ENCODE measurements at regions not wholly inside any gene's neighbourhood (a gene's known extent, or its start where the extent isn't known, plus 50 kb on each side); places are given as distances from the start of the nearest gene placed in this dataset.

DNA sequence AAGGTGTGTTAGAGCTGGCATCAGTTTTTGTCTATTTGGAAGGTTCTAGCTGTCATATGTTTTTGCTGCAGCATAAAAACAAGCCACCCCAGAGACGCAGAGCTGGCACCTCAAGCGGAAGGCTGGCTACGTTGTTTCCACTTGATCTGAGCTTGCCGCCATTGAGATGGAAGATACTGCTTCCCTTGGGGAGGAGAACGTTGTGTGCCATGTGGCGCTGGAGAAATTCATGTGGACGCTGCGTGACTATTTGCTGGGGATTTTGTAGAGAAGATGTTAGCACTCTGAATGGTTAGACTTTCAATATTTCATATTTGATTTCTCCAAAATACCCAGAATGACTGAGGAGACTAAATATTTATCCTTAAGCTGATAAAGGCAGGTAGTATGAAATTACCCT lies 216.2 kb upstream of the ST6GAL2 start:
- no peak overlapping the region for H3K27ac ChIP-seq (ENCODE audit: low read depth, low read length)
- no peaks in the 10 kb centered on the region for H3K4me1 ChIP-seq (ENCODE audit: control insufficient read depth, insufficient read depth, low read length)
- no peaks in the 10 kb centered on the region for H3K27me3 ChIP-seq (ENCODE audit: control insufficient read depth, insufficient read depth, low read length)
- H3K36me3 ChIP-seq (ENCODE audit: control insufficient read depth, insufficient read depth, low read length) = no peaks in the 10 kb centered on the region
- H3K4me3 ChIP-seq (ENCODE audit: low read depth, low read length) = no peak overlapping the region
- no peak overlapping the region for H3K9ac ChIP-seq (ENCODE audit: low read length)
- no peaks in the 10 kb centered on the region for H3K9me3 ChIP-seq (ENCODE audit: control insufficient read depth, insufficient read depth, low read depth, low read length)

DNA sequence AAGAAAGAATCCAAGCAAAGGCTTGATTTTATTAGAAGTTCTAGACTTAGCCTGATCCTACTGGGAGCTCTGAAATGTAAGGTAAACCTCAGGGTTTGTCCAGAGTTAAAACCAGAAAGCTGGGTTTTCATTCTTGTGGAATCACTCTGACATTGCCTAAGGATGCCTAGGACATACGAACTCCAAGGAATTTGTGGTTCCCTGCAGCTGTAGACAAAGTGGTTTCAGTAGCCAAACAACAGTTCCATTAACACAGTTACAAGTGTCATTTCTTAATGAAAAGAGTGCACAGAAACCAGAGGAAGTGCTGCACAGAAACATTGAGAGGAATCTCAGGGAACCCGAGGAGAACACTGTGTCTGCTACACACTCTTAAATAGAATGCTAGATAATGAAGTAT lies 221.4 kb upstream of the ST6GAL2 start:
- Histone ChIP-seq H3K4me1 (ENCODE audit: control insufficient read depth, insufficient read depth, low read length) (no peaks in the 10 kb centered on the region), H3K36me3 (ENCODE audit: control insufficient read depth, insufficient read depth, low read length) (no peaks in the 10 kb centered on the region), H3K4me3 (ENCODE audit: low read depth, low read length) (no peak overlapping the region), H3K9me3 (ENCODE audit: control insufficient read depth, insufficient read depth, low read depth, low read length) (no peaks in the 10 kb centered on the region), H3K27me3 (ENCODE audit: control insufficient read depth, insufficient read depth, low read length) (no peaks in the 10 kb centered on the region; the same call in 1 of the 2 replicates), H3K9ac (ENCODE audit: low read length) (no peak overlapping the region), H3K27ac (ENCODE audit: low read depth, low read length) (no peak overlapping the region)

DNA sequence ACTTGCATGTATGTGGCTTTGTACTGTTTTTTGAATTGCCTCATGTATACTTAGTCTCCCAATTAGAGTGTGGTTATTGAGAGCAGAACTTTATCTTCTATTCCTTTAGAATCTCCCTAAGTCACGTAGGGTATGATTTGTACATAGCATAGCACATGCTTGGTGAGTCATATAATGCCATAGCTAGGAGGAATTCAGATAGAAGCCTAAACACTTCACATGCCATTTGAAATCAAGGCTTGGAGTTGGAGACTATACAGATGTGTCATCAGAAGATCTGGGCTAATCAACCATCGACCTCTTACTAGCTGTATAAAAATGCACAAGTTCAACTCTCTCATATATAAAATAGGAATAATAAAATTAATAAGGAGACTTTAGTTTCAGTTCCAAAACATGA lies 222.6 kb upstream of the ST6GAL2 start:
- no peak overlapping the region for H3K9ac ChIP-seq (ENCODE audit: low read length)
- no peaks in the 10 kb centered on the region; the same call in 1 of the 2 replicates for H3K27me3 ChIP-seq (ENCODE audit: control insufficient read depth, insufficient read depth, low read length)
- H3K9me3 ChIP-seq (ENCODE audit: control insufficient read depth, insufficient read depth, low read depth, low read length) = no peaks in the 10 kb centered on the region
- no peaks in the 10 kb centered on the region for H3K36me3 ChIP-seq (ENCODE audit: control insufficient read depth, insufficient read depth, low read length)
- H3K4me1 ChIP-seq (ENCODE audit: control insufficient read depth, insufficient read depth, low read length) = no peaks in the 10 kb centered on the region
- no peak overlapping the region for H3K27ac ChIP-seq (ENCODE audit: low read depth, low read length)
- H3K4me3 ChIP-seq (ENCODE audit: low read depth, low read length) = no peak overlapping the region

DNA sequence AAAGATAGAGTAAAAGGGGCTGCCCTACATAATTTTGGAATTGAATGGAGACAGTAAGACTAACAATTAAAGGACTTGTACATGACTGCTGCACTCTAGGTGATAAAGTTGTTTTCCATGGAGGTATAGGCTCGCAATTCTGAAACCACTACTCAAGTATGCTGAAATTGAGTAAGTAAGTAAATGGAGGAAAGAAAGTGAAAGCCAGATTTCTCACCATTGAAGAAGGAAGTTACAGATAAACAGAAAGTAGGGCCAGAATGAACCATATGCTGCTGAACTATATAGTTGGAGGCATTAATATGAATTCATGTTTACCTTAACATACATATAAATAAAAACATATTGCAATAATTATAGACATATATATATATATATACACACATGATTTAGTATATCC lies 225.7 kb upstream of the ST6GAL2 start:
- no peaks in the 10 kb centered on the region for H3K4me1 ChIP-seq (ENCODE audit: control insufficient read depth, insufficient read depth, low read length)

DNA sequence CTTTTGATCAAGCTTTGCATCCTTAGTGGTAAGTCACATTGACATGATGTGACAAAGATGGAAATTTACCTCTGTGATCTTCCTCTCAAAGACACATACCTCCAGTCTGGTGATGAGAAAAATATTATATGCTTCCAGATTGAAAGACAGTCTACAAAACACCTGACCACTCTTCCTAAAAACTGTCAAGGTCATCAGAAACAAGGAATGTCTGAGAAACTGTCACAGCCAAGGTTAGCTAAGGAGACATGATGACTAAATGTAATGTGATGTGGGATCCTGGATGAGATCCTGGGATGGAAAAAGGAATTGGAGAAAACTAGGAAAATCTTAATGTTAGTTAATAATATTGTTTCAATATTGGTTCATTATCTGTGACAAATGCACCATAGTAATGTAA lies 226.6 kb upstream of the ST6GAL2 start:
- Histone ChIP-seq H3K36me3 (ENCODE audit: control insufficient read depth, insufficient read depth, low read length) (no peaks in the 10 kb centered on the region), H3K27me3 (ENCODE audit: control insufficient read depth, insufficient read depth, low read length) (no peaks in the 10 kb centered on the region; the same call in 1 of the 2 replicates), H3K27ac (ENCODE audit: low read depth, low read length) (no peak overlapping the region), H3K9me3 (ENCODE audit: control insufficient read depth, insufficient read depth, low read depth, low read length) (no peaks in the 10 kb centered on the region), H3K4me3 (ENCODE audit: low read depth, low read length) (no peak overlapping the region), H3K4me1 (ENCODE audit: control insufficient read depth, insufficient read depth, low read length) (no peaks in the 10 kb centered on the region), H3K9ac (ENCODE audit: low read length) (no peak overlapping the region)

More for the DNA sequence above, 225.7 kb upstream of the ST6GAL2 start:
- no peak overlapping the region for H3K27ac ChIP-seq (ENCODE audit: low read depth, low read length)
- no peaks in the 10 kb centered on the region; the same call in 1 of the 2 replicates for H3K27me3 ChIP-seq (ENCODE audit: control insufficient read depth, insufficient read depth, low read length)
- no peaks in the 10 kb centered on the region for H3K36me3 ChIP-seq (ENCODE audit: control insufficient read depth, insufficient read depth, low read length)
- no peak overlapping the region for H3K4me3 ChIP-seq (ENCODE audit: low read depth, low read length)
- no peak overlapping the region for H3K9ac ChIP-seq (ENCODE audit: low read length)
- no peaks in the 10 kb centered on the region for H3K9me3 ChIP-seq (ENCODE audit: control insufficient read depth, insufficient read depth, low read depth, low read length)

DNA sequence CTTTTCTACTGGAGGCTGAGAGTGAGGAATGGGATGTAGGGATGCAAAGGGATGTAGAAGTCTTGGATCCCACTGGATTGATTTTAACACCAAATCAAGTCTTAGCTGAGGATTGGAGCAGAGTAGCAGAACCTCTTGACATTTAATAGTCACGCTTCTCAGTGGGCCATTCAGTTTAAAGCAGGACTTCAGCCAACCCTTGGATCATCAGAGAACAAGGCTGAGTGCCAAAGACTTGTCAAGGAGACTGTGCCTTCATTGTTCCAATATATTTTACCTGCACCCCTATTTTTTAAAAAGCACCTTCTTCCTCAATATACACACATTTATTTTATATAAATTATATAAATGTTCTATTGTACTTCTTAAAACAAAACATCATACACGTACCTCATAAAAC lies 242.4 kb upstream of the ST6GAL2 start:
- no peaks in the 10 kb centered on the region for H3K27me3 ChIP-seq (ENCODE audit: control insufficient read depth, insufficient read depth, low read length)
- no peak overlapping the region for H3K27ac ChIP-seq (ENCODE audit: low read depth, low read length)
- H3K4me1 ChIP-seq (ENCODE audit: control insufficient read depth, insufficient read depth, low read length) = no peaks in the 10 kb centered on the region
- H3K9ac ChIP-seq (ENCODE audit: low read length) = no peak overlapping the region
- H3K4me3 ChIP-seq (ENCODE audit: low read depth, low read length) = no peak overlapping the region
- no peaks in the 10 kb centered on the region for H3K9me3 ChIP-seq (ENCODE audit: control insufficient read depth, insufficient read depth, low read depth, low read length)
- H3K36me3 ChIP-seq (ENCODE audit: control insufficient read depth, insufficient read depth, low read length) = no peaks in the 10 kb centered on the region

DNA sequence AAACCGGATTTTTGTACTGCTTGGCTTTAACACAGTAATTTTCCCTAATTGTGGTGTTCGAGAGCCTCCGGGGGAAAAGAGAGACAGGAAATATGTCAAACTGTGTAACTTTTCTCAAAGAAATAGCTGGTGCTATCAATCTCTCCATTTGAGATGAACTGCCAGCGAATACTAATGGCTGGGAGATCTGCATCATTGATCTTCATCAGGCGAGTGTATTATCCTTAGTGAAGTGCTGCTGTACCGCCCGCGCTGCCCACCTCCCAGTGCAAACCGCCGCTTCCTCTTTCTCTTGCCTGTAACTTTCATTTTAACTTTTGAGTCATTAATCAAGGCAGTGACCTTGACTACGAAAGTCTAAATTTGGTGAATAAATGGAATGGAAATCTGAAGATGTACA lies 246.1 kb upstream of the ST6GAL2 start:
- no peak overlapping the region for H3K9ac ChIP-seq (ENCODE audit: low read length)
- H3K4me3 ChIP-seq (ENCODE audit: low read depth, low read length) = no peak overlapping the region
- no peaks in the 10 kb centered on the region for H3K36me3 ChIP-seq (ENCODE audit: control insufficient read depth, insufficient read depth, low read length)
- no peak overlapping the region for H3K27ac ChIP-seq (ENCODE audit: low read depth, low read length)
- no peaks in the 10 kb centered on the region for H3K4me1 ChIP-seq (ENCODE audit: control insufficient read depth, insufficient read depth, low read length)
- no peaks in the 10 kb centered on the region for H3K9me3 ChIP-seq (ENCODE audit: control insufficient read depth, insufficient read depth, low read depth, low read length)
- H3K27me3 ChIP-seq (ENCODE audit: control insufficient read depth, insufficient read depth, low read length) = no peaks in the 10 kb centered on the region

DNA sequence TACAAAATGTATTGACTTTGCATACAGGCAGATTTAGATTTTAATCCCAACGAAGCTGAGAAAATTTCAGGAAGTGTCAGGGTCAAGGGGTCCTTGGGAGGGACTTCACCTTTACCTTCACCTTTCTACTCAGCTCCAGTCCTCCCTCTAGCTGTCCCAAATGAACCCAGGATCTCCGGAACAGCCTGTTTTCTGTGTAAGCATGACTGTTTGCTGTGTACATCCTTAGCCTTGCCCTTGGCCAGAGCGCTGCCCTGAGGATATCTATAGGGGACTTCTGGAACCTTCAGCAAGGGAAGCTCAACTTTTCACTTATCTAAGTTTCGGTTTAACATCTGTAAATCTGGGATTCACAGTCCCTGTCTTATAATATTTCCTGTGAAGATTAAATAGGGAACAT lies 246.8 kb upstream of the ST6GAL2 start:
- Histone ChIP-seq H3K9ac (ENCODE audit: low read length) (no peak overlapping the region), H3K9me3 (ENCODE audit: control insufficient read depth, insufficient read depth, low read depth, low read length) (no peaks in the 10 kb centered on the region), H3K36me3 (ENCODE audit: control insufficient read depth, insufficient read depth, low read length) (no peaks in the 10 kb centered on the region), H3K4me3 (ENCODE audit: low read depth, low read length) (no peak overlapping the region), H3K4me1 (ENCODE audit: control insufficient read depth, insufficient read depth, low read length) (no peaks in the 10 kb centered on the region), H3K27ac (ENCODE audit: low read depth, low read length) (no peak overlapping the region), H3K27me3 (ENCODE audit: control insufficient read depth, insufficient read depth, low read length) (no peaks in the 10 kb centered on the region)

DNA sequence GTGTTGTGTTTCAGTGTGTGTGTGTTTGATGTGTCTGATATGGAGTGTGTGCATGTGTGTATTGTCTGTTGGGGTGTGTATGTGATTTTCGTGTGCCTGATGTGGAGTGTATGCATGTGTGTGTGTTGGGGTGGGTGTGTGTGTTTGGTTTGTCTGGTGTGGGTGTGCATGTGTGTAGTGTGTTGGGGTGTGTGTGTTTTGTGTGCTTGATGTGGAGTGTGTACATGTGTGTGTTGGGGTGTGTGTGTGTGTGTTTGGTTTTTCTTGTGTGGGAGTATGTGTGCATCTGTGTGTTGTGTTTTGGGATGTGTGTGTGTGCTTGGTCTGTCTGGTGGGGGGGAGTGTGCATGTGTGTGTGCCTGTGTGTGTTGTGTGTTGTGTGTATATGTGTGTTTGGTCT lies 247.4 kb upstream of the ST6GAL2 start:
- Histone ChIP-seq H3K9me3 (ENCODE audit: control insufficient read depth, insufficient read depth, low read depth, low read length) (no peaks in the 10 kb centered on the region), H3K4me3 (ENCODE audit: low read depth, low read length) (no peak overlapping the region), H3K9ac (ENCODE audit: low read length) (no peak overlapping the region), H3K27me3 (ENCODE audit: control insufficient read depth, insufficient read depth, low read length) (no peaks in the 10 kb centered on the region), H3K4me1 (ENCODE audit: control insufficient read depth, insufficient read depth, low read length) (no peaks in the 10 kb centered on the region), H3K36me3 (ENCODE audit: control insufficient read depth, insufficient read depth, low read length) (no peaks in the 10 kb centered on the region), H3K27ac (ENCODE audit: low read depth, low read length) (no peak overlapping the region)

DNA sequence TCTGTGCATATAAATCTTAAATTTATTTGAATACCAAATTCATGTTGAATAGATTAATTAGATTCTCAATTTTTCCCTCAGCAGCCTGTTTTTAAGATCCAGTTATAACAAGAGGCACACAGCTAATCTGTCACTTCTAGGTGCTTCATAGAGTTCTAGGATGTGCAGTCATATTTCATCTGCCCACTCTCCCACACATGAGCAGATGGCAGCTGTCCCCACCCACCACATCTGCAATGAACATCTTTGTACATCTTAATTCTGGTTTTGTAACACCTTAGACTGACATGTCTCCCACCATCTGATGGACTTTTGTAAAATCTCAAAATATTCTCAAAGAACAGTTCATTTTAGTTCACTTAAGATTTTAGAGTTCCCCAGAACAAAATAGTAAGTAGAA lies 250.8 kb upstream of the ST6GAL2 start:
- Histone ChIP-seq H3K9me3 (ENCODE audit: control insufficient read depth, insufficient read depth, low read depth, low read length) (no peaks in the 10 kb centered on the region), H3K4me3 (ENCODE audit: low read depth, low read length) (no peak overlapping the region), H3K4me1 (ENCODE audit: control insufficient read depth, insufficient read depth, low read length) (no peaks in the 10 kb centered on the region), H3K9ac (ENCODE audit: low read length) (no peak overlapping the region), H3K27ac (ENCODE audit: low read depth, low read length) (no peak overlapping the region), H3K36me3 (ENCODE audit: control insufficient read depth, insufficient read depth, low read length) (no peaks in the 10 kb centered on the region), H3K27me3 (ENCODE audit: control insufficient read depth, insufficient read depth, low read length) (no peaks in the 10 kb centered on the region)

DNA sequence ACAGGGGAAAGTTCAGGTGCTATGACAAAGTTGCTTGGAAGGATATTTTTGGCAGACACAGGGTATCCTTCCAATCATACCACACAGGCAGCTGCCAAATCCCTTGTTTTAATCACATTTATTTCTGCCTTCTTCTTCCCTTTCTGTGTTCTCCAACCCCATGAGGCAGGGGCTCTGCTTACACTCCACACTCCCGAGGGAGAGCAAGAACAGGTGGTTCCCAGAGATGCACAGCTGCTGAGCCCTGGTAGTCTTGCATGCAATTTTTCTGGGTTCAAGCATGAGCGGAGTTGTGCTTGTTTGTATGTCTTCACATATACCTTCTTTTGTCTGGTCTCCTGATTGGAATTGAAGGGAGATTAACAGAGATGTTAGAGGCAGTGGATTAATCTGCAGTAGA lies 251.7 kb upstream of the ST6GAL2 start:
- no peaks in the 10 kb centered on the region for H3K36me3 ChIP-seq (ENCODE audit: control insufficient read depth, insufficient read depth, low read length)
- H3K27ac ChIP-seq (ENCODE audit: low read depth, low read length) = no peak overlapping the region
- H3K27me3 ChIP-seq (ENCODE audit: control insufficient read depth, insufficient read depth, low read length) = no peaks in the 10 kb centered on the region
- H3K9me3 ChIP-seq (ENCODE audit: control insufficient read depth, insufficient read depth, low read depth, low read length) = no peaks in the 10 kb centered on the region
- no peak overlapping the region for H3K9ac ChIP-seq (ENCODE audit: low read length)
- H3K4me3 ChIP-seq (ENCODE audit: low read depth, low read length) = no peak overlapping the region
- H3K4me1 ChIP-seq (ENCODE audit: control insufficient read depth, insufficient read depth, low read length) = no peaks in the 10 kb centered on the region

DNA sequence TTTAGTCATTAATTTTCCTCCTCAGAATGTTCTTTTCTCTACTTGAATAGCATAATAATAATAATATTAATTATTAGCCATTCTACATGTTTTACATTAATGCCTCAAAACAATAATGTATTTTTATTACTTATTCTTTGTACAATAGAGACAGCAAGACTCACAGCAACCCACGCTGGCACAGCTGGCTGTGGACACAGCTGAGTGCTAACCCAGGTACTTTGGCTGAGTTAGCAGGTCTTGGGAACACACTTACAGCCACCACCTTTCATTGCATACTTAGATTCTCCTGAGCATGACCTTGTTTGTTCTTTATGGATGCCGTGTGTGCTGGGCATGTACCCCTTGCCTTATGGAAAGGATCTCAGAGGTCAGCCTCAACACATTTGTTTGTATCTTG lies 260.2 kb upstream of the ST6GAL2 start:
- Histone ChIP-seq H3K9me3 (ENCODE audit: control insufficient read depth, insufficient read depth, low read depth, low read length) (peaks cover 18% of the 10 kb centered on the region), H3K4me1 (ENCODE audit: control insufficient read depth, insufficient read depth, low read length) (no peaks in the 10 kb centered on the region), H3K36me3 (ENCODE audit: control insufficient read depth, insufficient read depth, low read length) (no peaks in the 10 kb centered on the region), H3K4me3 (ENCODE audit: low read depth, low read length) (no peak overlapping the region), H3K27me3 (ENCODE audit: control insufficient read depth, insufficient read depth, low read length) (no peaks in the 10 kb centered on the region), H3K27ac (ENCODE audit: low read depth, low read length) (no peak overlapping the region), H3K9ac (ENCODE audit: low read length) (no peak overlapping the region)
